ENCODE measurements at regions not wholly inside any gene's neighbourhood (a gene's known extent, or its start where the extent isn't known, plus 50 kb on each side); places are given as distances from the start of the nearest gene placed in this dataset.

GRCh38 chr17:15884731-15885130 is 60.2 kb upstream of the ADORA2B start:
- no peak for TF ChIP-seq POLR2A (IDR thresholded peaks at IDR 0.05)
- TF ChIP-seq CTCF (IDR thresholded peaks at IDR 0.05) = no peak
- TF ChIP-seq POLR2AphosphoS5 (IDR thresholded peaks at IDR 0.05) = no peak
- TF ChIP-seq EP300 (IDR thresholded peaks at IDR 0.05) = no peak

Measured in stomach (tissue), 4 donors.